GM23248 (cell line): ENCODE measurements at regions not wholly inside any gene's neighbourhood (a gene's known extent, or its start where the extent isn't known, plus 50 kb on each side); places are given as distances from the start of the nearest gene placed in this dataset.

Source experiments
- DNase-seq: peaks from one replicate; pipeline ENCODE4 v3.0.0-alpha.2; 2015
- H2AFZ ChIP-seq: fragments of 200-600 bp; sonication (generic); 2 replicates; pipeline ENCODE4 v1.6.1; 2016; ENCODE audit warnings: antibody characterized with exemption
- H3F3A ChIP-seq: fragments of 200-600 bp; sonication (generic); 2 replicates; pipeline ENCODE4 v1.6.1; 2016; ENCODE audit warnings: mild to moderate bottlenecking, antibody characterized with exemption, mixed run types; ENCODE audit not compliant: insufficient read depth
- H3K27ac ChIP-seq: fragments of 200-600 bp; sonication (generic); 2 replicates; pipeline ENCODE4 v1.5.1; 2016; ENCODE audit warnings: mild to moderate bottlenecking
- H3K27me3 ChIP-seq: fragments of 200-600 bp; sonication (generic); replicated peaks from 2 replicates; pipeline ENCODE4 v1.6.1; 2016; ENCODE audit warnings: mild to moderate bottlenecking; ENCODE audit not compliant: insufficient read depth
- H3K36me3 ChIP-seq: fragments of 200-600 bp; sonication (generic); 2 replicates; pipeline ENCODE4 v1.6.1; 2016; ENCODE audit warnings: low read depth, mild to moderate bottlenecking
- H3K4me1 ChIP-seq: fragments of 200-600 bp; sonication (generic); 2 replicates; pipeline ENCODE4 v1.6.1; 2016; ENCODE audit warnings: mild to moderate bottlenecking; ENCODE audit not compliant: insufficient read depth
- H3K4me2 ChIP-seq: fragments of 200-600 bp; sonication (generic); one replicate; pipeline ENCODE4 v1.6.1; 2016; ENCODE audit warnings: mild to moderate bottlenecking; ENCODE audit not compliant: unreplicated experiment
- H3K4me3 ChIP-seq: fragments of 200-600 bp; sonication (generic); 2 replicates; pipeline ENCODE4 v1.5.1; 2016; ENCODE audit warnings: mild to moderate bottlenecking
- H3K79me2 ChIP-seq: fragments of 200-600 bp; sonication (generic); 2 replicates; pipeline ENCODE4 v1.6.1; 2016; ENCODE audit warnings: mild to moderate bottlenecking; ENCODE audit not compliant: insufficient read depth
- H3K9ac ChIP-seq: fragments of 200-600 bp; sonication (generic); 2 replicates; pipeline ENCODE4 v1.6.1; 2016; ENCODE audit warnings: mild to moderate bottlenecking
- H3K9me2 ChIP-seq: fragments of 200-600 bp; sonication (generic); 2 replicates; pipeline ENCODE4 v1.6.1; 2016; ENCODE audit warnings: mixed run types, mild to moderate bottlenecking, moderate library complexity; ENCODE audit not compliant: insufficient read depth
- H3K9me3 ChIP-seq: fragments of 200-600 bp; sonication (generic); one replicate; pipeline ENCODE4 v1.6.1; 2017; ENCODE audit warnings: low read depth
- H4K20me1 ChIP-seq: fragments of 200-600 bp; sonication (generic); 2 replicates; pipeline ENCODE4 v1.6.0; 2016; ENCODE audit not compliant: insufficient read depth
- EZH2 ChIP-seq: fragments of 200-600 bp; sonication (generic); IDR thresholded peaks from 2 replicates; pipeline ENCODE4 v1.6.1; 2018; ENCODE audit warnings: antibody characterized with exemption, mild to moderate bottlenecking; ENCODE audit not compliant: insufficient read depth, poor library complexity, severe bottlenecking
- EZH2phosphoT487 ChIP-seq: fragments of 200-600 bp; sonication (generic); IDR thresholded peaks from 2 replicates; pipeline ENCODE4 v1.6.1; 2018; ENCODE audit warnings: antibody characterized with exemption, moderate library complexity, mild to moderate bottlenecking, low read depth; ENCODE audit not compliant: insufficient read depth
- WGBS, 2 experiments: methylation state at CpG; one replicate each; pipeline ENCODE4 v1.1.6; 2015 to 2017; ENCODE audit warnings: low lambda C conversion rate in 2 of 2, low coverage in 1 of 2; ENCODE audit errors: missing lambda C conversion rate in 2 of 2; 5-methylcytosine and 5-hydroxymethylcytosine counted together
- in situ Hi-C: fragments of 300-500 bp; cut with MboI; formaldehyde crosslinking; loops from 2 replicates; pipeline ENCODE4 v1.15.0; 2020

DNA sequence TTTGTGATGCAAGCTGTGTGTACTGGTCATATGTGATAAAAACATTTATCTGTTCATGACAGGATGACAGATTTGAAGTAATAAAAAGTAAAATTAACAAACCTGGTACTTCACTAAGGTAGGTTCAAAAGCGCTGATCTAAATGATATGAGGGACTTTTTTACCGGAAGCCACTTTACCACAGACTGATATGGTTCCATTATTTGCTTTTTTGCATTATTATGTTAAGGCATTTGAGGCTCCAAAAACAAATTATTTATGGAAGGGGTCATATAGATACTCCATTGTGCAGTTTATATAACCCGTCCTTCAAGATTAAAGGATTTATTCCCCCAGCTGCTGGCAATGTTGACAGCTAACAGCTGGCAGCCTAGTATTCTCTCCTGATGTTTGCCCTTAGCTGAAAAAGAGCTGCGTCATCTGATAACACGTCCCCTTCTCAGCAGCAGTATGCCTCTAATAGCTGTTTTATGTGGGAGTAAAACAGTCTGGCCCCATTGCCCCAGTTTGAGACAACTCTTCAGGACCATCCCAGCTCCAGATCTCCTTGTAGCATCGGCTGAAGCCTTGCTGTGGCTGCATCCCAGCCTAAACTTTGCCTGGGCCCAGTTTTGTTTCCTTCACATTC, 84.8 kb upstream of the XIRP2 start:
- H3K4me3 ChIP-seq: no peak overlapping the region
- no peak overlapping the region for H3K4me2 ChIP-seq
- in situ Hi-C loops: no loop called here
- DNase-seq: no peak
- TF ChIP-seq EZH2 (no peak), EZH2phosphoT487 (no peak)
- H3K79me2 ChIP-seq: no peaks in the 10 kb centered on the region
- no peaks in the 10 kb centered on the region for H3F3A ChIP-seq
- no peaks in the 10 kb centered on the region for H3K4me1 ChIP-seq
- H3K27ac ChIP-seq: no peak overlapping the region
- no peaks in the 10 kb centered on the region for H3K9me3 ChIP-seq
- no peak overlapping the region for H2AFZ ChIP-seq
- no peaks in the 10 kb centered on the region for H3K9me2 ChIP-seq
- H4K20me1 ChIP-seq: no peaks in the 10 kb centered on the region
- no peak overlapping the region for H3K9ac ChIP-seq
- H3K27me3 ChIP-seq: no peaks in the 10 kb centered on the region
- no peaks in the 10 kb centered on the region for H3K36me3 ChIP-seq
- 15 to 16% methylated on average over 6 of the region's 6 CpGs for whole genome bisulfite sequencing, 2 experiments

DNA sequence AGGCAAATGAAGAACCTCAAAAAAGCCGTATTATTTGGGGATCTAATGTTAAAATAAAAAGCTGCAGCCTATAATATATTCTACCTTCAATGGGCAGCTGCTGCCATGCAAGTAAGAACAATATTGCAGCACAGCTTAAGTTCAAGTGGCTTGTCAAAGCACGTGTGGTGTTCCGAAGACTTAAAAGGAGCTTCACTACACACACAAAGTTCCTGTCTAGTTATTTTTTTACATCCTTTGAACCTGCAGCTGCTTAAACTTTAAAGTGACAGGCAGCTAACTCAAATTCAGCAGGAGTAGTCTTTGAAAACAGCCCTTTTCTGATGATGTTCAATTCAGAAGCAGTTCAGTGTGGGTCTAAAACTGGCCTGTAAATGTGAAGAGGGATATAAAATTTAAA, 85.8 kb upstream of the XIRP2 start:
- 35 to 45% methylated on average over 3 of the region's 3 CpGs for WGBS, 2 experiments
- H3K4me3 ChIP-seq: no peak overlapping the region
- H3K9ac ChIP-seq: no peak overlapping the region
- H3K4me1 ChIP-seq: no peaks in the 10 kb centered on the region
- TF ChIP-seq EZH2phosphoT487: no peak
- no peak for TF ChIP-seq EZH2
- H3K27me3 ChIP-seq: no peaks in the 10 kb centered on the region
- no peak for DNase-seq
- no peak overlapping the region for H2AFZ ChIP-seq
- no peaks in the 10 kb centered on the region for H3K36me3 ChIP-seq
- no peaks in the 10 kb centered on the region for H3F3A ChIP-seq
- H3K9me3 ChIP-seq: no peaks in the 10 kb centered on the region
- no peak overlapping the region for H3K4me2 ChIP-seq
- no peak overlapping the region for H3K27ac ChIP-seq
- in situ Hi-C loops: no loop called here
- H3K79me2 ChIP-seq: no peaks in the 10 kb centered on the region
- H4K20me1 ChIP-seq: no peaks in the 10 kb centered on the region
- H3K9me2 ChIP-seq: no peaks in the 10 kb centered on the region

DNA sequence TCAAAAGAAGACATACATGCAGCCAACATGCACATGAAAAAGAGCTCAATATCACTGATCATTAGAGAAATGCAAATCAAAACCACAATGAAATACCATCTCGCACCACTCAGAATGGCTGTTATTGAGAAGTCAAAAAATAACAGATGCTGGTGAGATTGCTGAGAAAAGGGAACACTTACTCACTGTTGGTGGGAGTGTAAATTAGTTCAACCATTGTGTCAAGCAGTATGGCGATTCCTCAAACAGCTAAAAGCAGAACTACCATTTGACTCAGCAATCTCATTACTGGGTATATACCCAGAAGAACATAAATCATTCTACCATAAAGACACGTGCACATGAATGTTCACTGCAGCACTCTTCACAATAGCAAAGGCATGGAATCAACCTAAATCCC, 95.5 kb upstream of the XIRP2 start:
- no peaks in the 10 kb centered on the region for H3F3A ChIP-seq
- H3K4me3 ChIP-seq: no peak overlapping the region
- no peaks in the 10 kb centered on the region for H3K9me3 ChIP-seq
- H3K36me3 ChIP-seq: no peaks in the 10 kb centered on the region
- TF ChIP-seq EZH2phosphoT487: no peak
- no peak for TF ChIP-seq EZH2
- in situ Hi-C loops: no loop called here
- no peaks in the 10 kb centered on the region for H3K4me1 ChIP-seq
- H3K9me2 ChIP-seq: no peaks in the 10 kb centered on the region
- H3K27me3 ChIP-seq: no peaks in the 10 kb centered on the region
- no peak for DNase-seq
- H3K27ac ChIP-seq: no peak overlapping the region
- no peak overlapping the region for H2AFZ ChIP-seq
- no peaks in the 10 kb centered on the region for H3K79me2 ChIP-seq
- 35 to 36% methylated on average over 3 of the region's 3 CpGs for WGBS, 2 experiments
- H4K20me1 ChIP-seq: no peaks in the 10 kb centered on the region
- H3K4me2 ChIP-seq: no peak overlapping the region
- H3K9ac ChIP-seq: no peak overlapping the region

DNA sequence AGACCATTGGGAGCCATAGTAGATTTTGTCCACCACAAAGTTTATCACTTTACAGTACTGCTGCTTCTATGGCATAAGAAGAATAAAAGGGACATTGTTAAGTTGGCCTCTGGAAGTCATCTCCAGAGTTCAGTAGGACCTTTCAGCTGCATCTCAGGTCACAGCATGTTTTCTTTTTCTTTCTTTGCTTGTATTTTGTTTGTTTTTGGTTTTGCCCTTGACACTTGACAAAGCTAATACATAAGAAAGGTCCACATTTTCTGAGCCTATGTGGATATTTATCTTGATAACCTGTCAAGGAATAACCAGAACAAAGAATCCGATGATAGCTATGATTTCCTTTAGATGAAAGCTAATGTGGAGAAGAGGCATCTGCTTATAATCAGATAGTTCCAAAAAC, 101.6 kb upstream of the XIRP2 start:
- TF ChIP-seq EZH2phosphoT487 (no peak), EZH2 (no peak)
- no peak overlapping the region for H3K9ac ChIP-seq
- H2AFZ ChIP-seq: no peak overlapping the region
- H3K4me1 ChIP-seq: no peaks in the 10 kb centered on the region
- no peaks in the 10 kb centered on the region for H3K27me3 ChIP-seq
- no peak overlapping the region for H3K4me2 ChIP-seq
- H3K4me3 ChIP-seq: no peak overlapping the region
- no peaks in the 10 kb centered on the region for H3K79me2 ChIP-seq
- 8% methylated on average over 1 of the region's 1 CpG for WGBS, 2 experiments
- no peaks in the 10 kb centered on the region for H3K36me3 ChIP-seq
- no peaks in the 10 kb centered on the region for H3F3A ChIP-seq
- no peak overlapping the region for H3K27ac ChIP-seq
- in situ Hi-C loops: no loop called here
- DNase-seq: no peak
- H3K9me2 ChIP-seq: no peaks in the 10 kb centered on the region
- no peaks in the 10 kb centered on the region for H3K9me3 ChIP-seq
- H4K20me1 ChIP-seq: no peaks in the 10 kb centered on the region
